Endothelial cell of umbilical vein (primary cell): ENCODE measurements at regions not wholly inside any gene's neighbourhood (a gene's known extent, or its start where the extent isn't known, plus 50 kb on each side); places are given as distances from the start of the nearest gene placed in this dataset.

Experiments used
- EZH2 ChIP-seq: IDR thresholded peaks from 2 replicates; pipeline ENCODE4 v1.6.1; 2012; ENCODE audit warnings: borderline replicate concordance, low read depth, mild to moderate bottlenecking, moderate library complexity, low read length, inconsistent platforms; ENCODE audit not compliant: severe bottlenecking
- FOS ChIP-seq: IDR thresholded peaks from 2 replicates; pipeline ENCODE4 v1.6.1; 2011; ENCODE audit warnings: mild to moderate bottlenecking, low read length, moderate library complexity, borderline replicate concordance; ENCODE audit not compliant: insufficient read depth
- POLR2A ChIP-seq: IDR thresholded peaks from 2 replicates; pipeline ENCODE4 v1.6.1; 2012; ENCODE audit warnings: low read depth, mild to moderate bottlenecking, control low read depth, low read length
- TF ChIP-seq, protein P1 (sequence below), 2 donors: IDR thresholded peaks; 1 replicate in 1 of 2; 2 replicates in 1 of 2; pipeline ENCODE4 v1.5.1; 2011; ENCODE audit warnings: low read length in 2 of 2, mild to moderate bottlenecking in 2 of 2, moderate library complexity in 2 of 2, control low read depth in 1 of 2, inconsistent platforms in 1 of 2, low read depth in 1 of 2; ENCODE audit not compliant: insufficient read depth in 1 of 2; ENCODE audit errors: extremely low read depth in 1 of 2

DNA sequence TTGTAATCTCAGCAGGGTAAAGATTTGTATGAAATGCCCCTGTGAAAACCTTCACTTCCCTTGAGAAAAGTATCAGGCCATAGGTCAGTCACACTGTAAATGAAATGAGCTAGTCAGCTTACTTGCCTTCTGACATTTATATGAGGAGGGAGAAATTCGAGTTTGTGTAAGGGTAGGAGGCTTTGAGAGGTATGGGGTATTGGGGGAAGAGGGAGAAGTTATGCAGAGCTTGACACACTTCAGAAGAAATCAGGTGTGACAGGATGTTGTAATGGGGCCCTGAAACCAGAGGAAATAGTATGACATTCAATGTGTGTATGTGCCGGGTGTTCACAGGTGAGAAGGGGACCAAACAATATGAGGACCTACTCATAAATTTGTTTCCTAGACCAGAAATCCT lies 64.2 kb upstream of the CCN6 start:
- TF ChIP-seq, protein P1, sequence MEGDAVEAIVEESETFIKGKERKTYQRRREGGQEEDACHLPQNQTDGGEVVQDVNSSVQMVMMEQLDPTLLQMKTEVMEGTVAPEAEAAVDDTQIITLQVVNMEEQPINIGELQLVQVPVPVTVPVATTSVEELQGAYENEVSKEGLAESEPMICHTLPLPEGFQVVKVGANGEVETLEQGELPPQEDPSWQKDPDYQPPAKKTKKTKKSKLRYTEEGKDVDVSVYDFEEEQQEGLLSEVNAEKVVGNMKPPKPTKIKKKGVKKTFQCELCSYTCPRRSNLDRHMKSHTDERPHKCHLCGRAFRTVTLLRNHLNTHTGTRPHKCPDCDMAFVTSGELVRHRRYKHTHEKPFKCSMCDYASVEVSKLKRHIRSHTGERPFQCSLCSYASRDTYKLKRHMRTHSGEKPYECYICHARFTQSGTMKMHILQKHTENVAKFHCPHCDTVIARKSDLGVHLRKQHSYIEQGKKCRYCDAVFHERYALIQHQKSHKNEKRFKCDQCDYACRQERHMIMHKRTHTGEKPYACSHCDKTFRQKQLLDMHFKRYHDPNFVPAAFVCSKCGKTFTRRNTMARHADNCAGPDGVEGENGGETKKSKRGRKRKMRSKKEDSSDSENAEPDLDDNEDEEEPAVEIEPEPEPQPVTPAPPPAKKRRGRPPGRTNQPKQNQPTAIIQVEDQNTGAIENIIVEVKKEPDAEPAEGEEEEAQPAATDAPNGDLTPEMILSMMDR (IDR thresholded peaks at IDR 0.05; ENCODE audit: extremely low read depth in 1 of 2, insufficient read depth in 1 of 2, low read depth in 1 of 2, low read length in 2 of 2) = no peak
- no peak for TF ChIP-seq POLR2A
- TF ChIP-seq EZH2 = no peak
- TF ChIP-seq FOS = no peak
